T-cell (primary cell): ENCODE measurements at regions not wholly inside any gene's neighbourhood (a gene's known extent, or its start where the extent isn't known, plus 50 kb on each side); places are given as distances from the start of the nearest gene placed in this dataset.

Source experiments
- ATAC-seq, 4 experiments: fragments of 200-7000 bp in 3 of 4; fragments of 150-1000 bp in 1 of 4; cut with Tn5 transposase; replicated peaks in 1 of 4; 1 replicate in 3 of 4; 2 replicates in 1 of 4; pipeline ENCODE4 v1.10.0; 2021; ENCODE audit warnings: moderate library complexity in 3 of 4, mild to moderate bottlenecking in 2 of 4, moderate number of reproducible peaks in 1 of 4
- CTCF ChIA-PET, 2 donors: fragments of 300-600 bp; sonication (Branson Sonifier 250); formaldehyde crosslinking; loops; one replicate each; lab custom pipeline; 2022; ENCODE audit warnings: antibody characterized with exemption in 2 of 2; lab: Charles Lee
- POLR2A ChIA-PET, 2 donors: fragments of 300-600 bp; sonication (Branson Sonifier 250); formaldehyde crosslinking; loops; one replicate each; lab custom pipeline; 2022; ENCODE audit warnings: antibody characterized with exemption in 2 of 2; lab: Charles Lee
- DNase-seq, 35 experiments: peaks; one replicate each; pipeline versions ENCODE4 v3.0.0 to v3.0.0-alpha.2; 2013 to 2023
- H3K27ac ChIP-seq: one replicate; pipeline ENCODE4 v1.5.1; 2013; ENCODE audit warnings: low read length
- H3K27me3 ChIP-seq, 2 experiments: replicated peaks in 1 of 2; 1 replicate in 1 of 2; 2 replicates in 1 of 2; pipeline versions ENCODE4 v1.6.1 to v1.7.0; 2013; ENCODE audit warnings: low read length in 1 of 2, mixed read lengths in 1 of 2; ENCODE audit not compliant: control insufficient read depth in 2 of 2, insufficient read depth in 2 of 2; ENCODE audit errors: extremely low read depth in 1 of 2
- H3K36me3 ChIP-seq, 2 donors: 1 replicate in 1 of 2; 2 replicates in 1 of 2; pipeline versions ENCODE4 v1.6.1 to v1.7.0; 2013; ENCODE audit warnings: low read length in 1 of 2; ENCODE audit not compliant: control insufficient read depth in 2 of 2, insufficient read depth in 1 of 2; ENCODE audit errors: extremely low read depth in 1 of 2
- H3K4me1 ChIP-seq, 2 experiments: 1 replicate in 1 of 2; 2 replicates in 1 of 2; pipeline versions ENCODE4 v1.6.1 to v1.7.0; 2013; ENCODE audit warnings: low read length in 2 of 2, mixed read lengths in 1 of 2; ENCODE audit not compliant: insufficient read depth in 2 of 2, control insufficient read depth in 1 of 2; ENCODE audit errors: extremely low read depth in 1 of 2
- H3K4me3 ChIP-seq, 2 donors: 1 replicate in 1 of 2; 2 replicates in 1 of 2; pipeline versions ENCODE4 v1.5.1 to v1.7.0; 2013; ENCODE audit warnings: mild to moderate bottlenecking in 2 of 2, low read length in 1 of 2, moderate library complexity in 1 of 2; ENCODE audit not compliant: control insufficient read depth in 1 of 2; ENCODE audit errors: extremely low read depth in 1 of 2
- H3K9me3 ChIP-seq: 2 replicates; pipeline ENCODE4 v1.7.0; 2013
- H3K27ac Mint-ChIP-seq, 2 donors: one replicate each; pipeline ENCODE4 v1.8.0; 2020 to 2021; ENCODE audit warnings: mild to moderate bottlenecking in 2 of 2, mixed read lengths in 2 of 2
- H3K27me3 Mint-ChIP-seq, 2 donors: one replicate each; pipeline ENCODE4 v1.8.0; 2021 to 2022; ENCODE audit warnings: mixed read lengths in 2 of 2
- H3K36me3 Mint-ChIP-seq: one replicate; pipeline ENCODE4 v1.8.0; 2021; ENCODE audit warnings: mixed read lengths
- H3K4me1 Mint-ChIP-seq, 3 donors: one replicate each; pipeline ENCODE4 v1.8.0; 2020 to 2022; ENCODE audit warnings: mixed read lengths in 3 of 3, mild to moderate bottlenecking in 1 of 3
- H3K4me3 Mint-ChIP-seq, 3 donors: one replicate each; pipeline ENCODE4 v1.8.0; 2020 to 2022; ENCODE audit warnings: mild to moderate bottlenecking in 3 of 3, mixed read lengths in 3 of 3, moderate library complexity in 3 of 3
- H3K9me3 Mint-ChIP-seq, 3 donors: one replicate each; pipeline ENCODE4 v1.8.0; 2020 to 2022; ENCODE audit warnings: mixed read lengths in 3 of 3
- WGBS: methylation state at CpG from one replicate; pipeline ENCODE4 v1.1.5; 2013; ENCODE audit warnings: missing lambda C conversion rate; ENCODE audit not compliant: insufficient coverage; 5-methylcytosine and 5-hydroxymethylcytosine counted together

DNA sequence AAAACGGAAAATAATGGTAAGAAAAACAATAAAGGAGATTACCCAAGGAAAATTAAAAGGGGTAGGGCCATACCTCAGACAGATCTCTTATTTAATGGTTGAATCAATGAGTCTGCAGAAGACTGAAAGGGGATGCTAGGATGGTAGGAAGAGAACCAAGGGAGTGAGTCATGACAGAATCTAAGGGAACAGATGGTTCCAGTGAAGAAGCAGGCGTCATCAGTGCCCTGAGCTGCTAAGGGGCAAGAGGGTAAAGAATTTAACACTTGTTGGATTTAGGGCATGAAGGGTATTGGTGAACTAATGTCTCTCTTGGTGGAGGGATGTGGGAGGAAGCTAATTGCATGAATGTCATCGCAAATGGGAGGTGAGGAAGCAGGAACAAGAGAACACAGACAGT, 329.2 kb upstream of the TSHZ3 start:
- 77% methylated on average over 2 of the region's 3 CpGs for whole genome bisulfite sequencing
- Histone ChIP-seq H3K4me3 (no peak overlapping the region), H3K27me3 (peaks cover 0 to 2% of the 10 kb centered on the region in 2 experiments), H3K4me1 (no peaks in the 10 kb centered on the region), H3K27ac (no peak overlapping the region), H3K9me3 (no peaks in the 10 kb centered on the region), H3K36me3 (no peaks in the 10 kb centered on the region)
- CTCF ChIA-PET, result no interaction called here
- ATAC-seq, result no peak
- H3K9me3 Mint-ChIP-seq, result peaks cover 0 to 6% (median 0%) of the 10 kb centered on the region in 3 donors
- no peaks in the 10 kb centered on the region for H3K4me1 Mint-ChIP-seq
- DNase-seq, result no peak
- H3K27me3 Mint-ChIP-seq, result peaks cover 0 to 4% of the 10 kb centered on the region in 2 donors
- H3K27ac Mint-ChIP-seq, result no peak overlapping the region
- POLR2A ChIA-PET, result no interaction called here
- no peaks in the 10 kb centered on the region for H3K36me3 Mint-ChIP-seq
- H3K4me3 Mint-ChIP-seq, result no peak overlapping the region

DNA sequence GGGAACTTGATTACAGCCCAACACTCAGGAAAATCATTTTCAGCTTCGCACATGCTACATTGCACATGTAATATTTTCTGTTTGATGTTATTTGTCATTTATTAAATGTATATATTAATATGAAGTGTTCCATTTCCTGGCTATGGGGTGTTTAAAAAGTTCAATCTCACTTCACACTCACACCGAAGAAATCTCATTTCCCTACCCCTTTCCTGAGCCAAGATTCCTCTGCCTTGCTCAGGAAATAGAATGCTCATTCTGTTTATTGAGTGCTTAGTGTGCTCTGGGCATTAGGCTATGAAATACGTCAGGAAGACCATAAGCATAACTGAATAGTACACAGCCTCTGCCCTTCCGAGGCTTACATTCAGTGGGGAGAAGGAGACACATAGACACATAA, 331.9 kb upstream of the TSHZ3 start:
- ChIA-PET CTCF (no interaction called here), POLR2A (no interaction called here)
- H3K9me3 Mint-ChIP-seq, result peaks cover 2 to 12% (median 12%) of the 10 kb centered on the region in 3 donors
- no peaks in the 10 kb centered on the region for H3K4me1 Mint-ChIP-seq
- no peaks in the 10 kb centered on the region for H3K4me1 ChIP-seq
- DNase-seq, result no peak
- no peak overlapping the region for H3K27ac ChIP-seq
- peaks cover 0 to 2% of the 10 kb centered on the region in 2 experiments for H3K27me3 ChIP-seq
- H3K4me3 Mint-ChIP-seq, result no peak overlapping the region
- no CpG with 5 or more reads among the region's 4 CpGs for WGBS
- no peaks in the 10 kb centered on the region for H3K36me3 ChIP-seq
- peaks cover 2 to 7% of the 10 kb centered on the region in 2 donors for H3K27me3 Mint-ChIP-seq
- H3K4me3 ChIP-seq, result no peak overlapping the region
- H3K27ac Mint-ChIP-seq, result no peak overlapping the region
- no peaks in the 10 kb centered on the region for H3K36me3 Mint-ChIP-seq
- no peaks in the 10 kb centered on the region for H3K9me3 ChIP-seq
- ATAC-seq, result no peak

DNA sequence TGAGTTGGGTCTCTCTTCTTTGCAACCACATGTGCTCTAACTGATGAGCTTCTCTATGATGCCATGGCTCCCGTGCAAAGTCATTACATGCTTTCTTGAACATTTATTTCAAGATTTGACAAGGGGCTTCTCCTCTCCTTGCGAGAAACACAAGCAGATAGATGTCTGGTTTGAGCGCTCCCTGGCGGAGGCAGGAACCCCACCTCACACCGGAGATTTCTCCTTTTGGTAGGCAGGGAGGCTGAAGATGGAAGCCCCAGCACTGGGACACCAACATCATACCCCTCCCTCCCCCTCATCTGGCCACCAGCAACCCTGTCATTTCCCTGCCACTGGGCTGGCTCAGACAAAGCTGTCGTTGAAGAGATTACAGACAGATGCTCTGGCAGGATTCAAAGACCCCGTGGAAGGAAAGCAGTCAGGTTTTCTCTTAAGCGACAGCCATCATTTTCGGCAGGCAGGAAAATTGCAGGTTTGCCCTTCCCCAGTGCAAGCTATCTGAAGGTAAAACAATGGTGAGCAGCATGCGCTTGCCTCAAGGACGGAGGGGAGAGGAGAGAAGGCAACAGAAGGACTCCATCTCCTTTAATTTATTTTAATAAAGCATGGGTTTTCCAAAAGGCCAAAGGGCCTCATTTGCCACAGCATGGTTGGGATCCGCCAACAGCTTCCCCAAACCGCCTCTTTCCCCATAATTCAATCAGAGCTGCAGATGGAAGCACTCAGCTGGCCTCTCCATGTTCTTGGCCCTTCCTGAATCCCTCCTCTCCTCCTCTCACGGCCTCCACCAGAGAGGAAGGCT, 344.1 kb upstream of the TSHZ3 start:
- no peak for DNase-seq
- Histone ChIP-seq H3K9me3 (no peaks in the 10 kb centered on the region), H3K36me3 (no peaks in the 10 kb centered on the region), H3K27ac (no peak overlapping the region), H3K27me3 (peaks cover 0 to 2% of the 10 kb centered on the region in 2 experiments), H3K4me3 (no peak overlapping the region), H3K4me1 (no peaks in the 10 kb centered on the region)
- ChIA-PET CTCF (no interaction called here), POLR2A (no interaction called here)
- WGBS, result 86% methylated on average over 7 of the region's 14 CpGs
- Mint-ChIP-seq H3K27ac (no peak overlapping the region), H3K27me3 (peaks cover 9% of the 10 kb centered on the region in 2 donors), H3K4me1 (no peaks in the 10 kb centered on the region), H3K4me3 (no peak overlapping the region), H3K9me3 (peaks cover 0 to 3% (median 0%) of the 10 kb centered on the region in 3 donors), H3K36me3 (no peaks in the 10 kb centered on the region)
- no peak for ATAC-seq

DNA sequence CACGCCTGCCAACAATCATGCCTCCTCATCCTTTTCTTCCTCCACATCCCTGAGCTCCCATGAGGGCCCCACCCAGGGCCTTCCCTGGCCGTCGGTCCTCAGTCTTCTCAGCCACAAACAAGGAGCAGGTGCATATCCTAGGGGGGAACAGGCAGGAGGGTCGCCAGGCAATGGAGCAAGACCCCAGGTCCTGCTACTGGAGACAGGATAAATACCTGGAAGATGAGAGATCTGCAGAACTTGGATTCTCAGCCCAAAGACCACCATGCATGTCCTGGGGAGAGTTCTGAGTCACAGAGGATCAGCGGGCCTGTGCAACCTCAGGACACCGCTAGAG, 344.7 kb upstream of the TSHZ3 start:
- DNase-seq (no peak), ATAC-seq (no peak)
- no peak overlapping the region for H3K4me3 ChIP-seq
- H3K27me3 ChIP-seq, result peaks cover 0 to 2% of the 10 kb centered on the region in 2 experiments
- H3K27ac ChIP-seq, result no peak overlapping the region
- Mint-ChIP-seq H3K27ac (no peak overlapping the region), H3K4me1 (no peaks in the 10 kb centered on the region), H3K36me3 (no peaks in the 10 kb centered on the region), H3K9me3 (peaks cover 0 to 3% (median 0%) of the 10 kb centered on the region in 3 donors), H3K4me3 (no peak overlapping the region), H3K27me3 (peaks cover 9% of the 10 kb centered on the region in 2 donors)
- 40% methylated on average over 1 of the region's 6 CpGs for WGBS
- CTCF ChIA-PET, result no interaction called here
- POLR2A ChIA-PET, result no interaction called here
- no peaks in the 10 kb centered on the region for H3K4me1 ChIP-seq
- H3K9me3 ChIP-seq, result no peaks in the 10 kb centered on the region
- no peaks in the 10 kb centered on the region for H3K36me3 ChIP-seq

DNA sequence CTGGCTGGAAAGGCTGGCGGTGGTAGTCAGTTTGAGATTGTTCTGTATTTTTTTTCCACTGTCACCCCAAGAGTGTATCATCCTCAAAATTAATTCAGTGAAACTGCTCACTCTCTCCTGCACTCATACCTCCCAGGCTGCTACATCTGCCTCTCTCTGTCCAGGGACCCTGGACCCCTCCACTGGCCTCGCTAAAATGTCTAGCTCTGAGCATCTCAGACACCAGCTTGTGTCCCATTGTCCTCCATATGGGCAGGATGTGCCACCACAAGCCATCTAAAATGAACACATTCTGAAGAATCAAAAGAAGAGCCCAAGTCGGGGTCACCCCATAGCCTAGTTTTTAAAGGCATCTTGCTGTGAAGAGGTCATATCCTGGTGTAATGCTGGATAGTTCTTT, 345.5 kb upstream of the TSHZ3 start:
- H3K4me3 Mint-ChIP-seq, result no peak overlapping the region
- ChIA-PET POLR2A (no interaction called here), CTCF (no interaction called here)
- H3K27ac ChIP-seq, result no peak overlapping the region
- H3K27me3 ChIP-seq, result peaks cover 0 to 2% of the 10 kb centered on the region in 2 experiments
- H3K9me3 ChIP-seq, result no peaks in the 10 kb centered on the region
- H3K4me3 ChIP-seq, result no peak overlapping the region
- no peak for DNase-seq
- H3K9me3 Mint-ChIP-seq, result peaks cover 0 to under 1% (median 0%) of the 10 kb centered on the region in 3 donors
- no peaks in the 10 kb centered on the region for H3K36me3 ChIP-seq
- no peaks in the 10 kb centered on the region for H3K4me1 Mint-ChIP-seq
- peaks cover 9 to 12% of the 10 kb centered on the region in 2 donors for H3K27me3 Mint-ChIP-seq
- no peaks in the 10 kb centered on the region for H3K36me3 Mint-ChIP-seq
- no CpG with 5 or more reads among the region's 3 CpGs for whole genome bisulfite sequencing
- no peak overlapping the region for H3K27ac Mint-ChIP-seq
- ATAC-seq, result no peak
- no peaks in the 10 kb centered on the region for H3K4me1 ChIP-seq

DNA sequence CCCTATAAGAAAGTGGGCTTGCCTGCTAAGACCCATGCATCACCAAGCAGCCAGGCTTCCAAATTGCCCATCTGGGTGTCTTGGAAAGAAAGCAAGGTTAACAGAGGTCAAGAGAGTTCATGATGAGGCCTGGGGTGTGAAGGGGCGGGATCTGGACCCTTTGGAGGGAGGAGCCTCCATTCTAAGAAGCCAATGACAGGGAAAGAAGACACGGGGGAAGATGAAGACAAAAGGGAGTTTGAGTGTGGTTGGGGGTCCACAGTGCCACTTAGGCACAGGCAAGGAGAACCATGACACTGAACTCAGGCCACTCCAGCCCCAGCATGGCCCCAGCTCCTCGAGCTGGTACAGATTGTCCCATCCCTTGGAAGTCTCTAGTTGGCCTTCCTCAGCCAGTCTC, 350.2 kb upstream of the TSHZ3 start:
- 56% methylated on average over 3 of the region's 3 CpGs for WGBS

More for the DNA sequence above, 350.2 kb upstream of the TSHZ3 start:
- Histone ChIP-seq H3K36me3 (no peaks in the 10 kb centered on the region), H3K9me3 (no peaks in the 10 kb centered on the region), H3K4me1 (no peaks in the 10 kb centered on the region), H3K4me3 (no peak overlapping the region), H3K27ac (no peak overlapping the region), H3K27me3 (peaks cover 0 to 6% of the 10 kb centered on the region in 2 experiments)
- Mint-ChIP-seq H3K27ac (no peak overlapping the region), H3K4me3 (no peak overlapping the region), H3K36me3 (no peaks in the 10 kb centered on the region), H3K4me1 (no peaks in the 10 kb centered on the region), H3K27me3 (peaks cover 5 to 12% of the 10 kb centered on the region in 2 donors), H3K9me3 (peaks cover 0 to 14% (median 13%) of the 10 kb centered on the region in 3 donors)
- POLR2A ChIA-PET, result no interaction called here
- DNase-seq (no peak), ATAC-seq (no peak)
- CTCF ChIA-PET, result no interaction called here
